H9 (cell line): ENCODE measurements at regions not wholly inside any gene's neighbourhood (a gene's known extent, or its start where the extent isn't known, plus 50 kb on each side); places are given as distances from the start of the nearest gene placed in this dataset.

Experiments used
- DNase-seq: peaks from one replicate; pipeline ENCODE4 v3.0.0-alpha.2; 2017
- H2AFZ ChIP-seq: one replicate; pipeline ENCODE4 v1.6.1; 2013; ENCODE audit warnings: mild to moderate bottlenecking, low read length, control low read depth, moderate library complexity
- H2AK5ac ChIP-seq: 2 replicates; pipeline ENCODE4 v1.6.1; 2013; ENCODE audit warnings: low read length, control low read depth, mixed read lengths; ENCODE audit not compliant: insufficient read length
- H2BK120ac ChIP-seq: one replicate; pipeline ENCODE4 v1.6.1; 2013; ENCODE audit warnings: low read depth, mild to moderate bottlenecking, low read length, control low read depth, inconsistent platforms; ENCODE audit not compliant: poor library complexity, severe bottlenecking
- H2BK12ac ChIP-seq: 2 replicates; pipeline ENCODE4 v1.6.1; 2013; ENCODE audit warnings: low read length, control low read depth, mixed read lengths, low read depth; ENCODE audit not compliant: insufficient read length
- H2BK15ac ChIP-seq: 2 replicates; pipeline ENCODE4 v1.6.1; 2013; ENCODE audit warnings: low read depth, low read length, control low read depth
- H2BK20ac ChIP-seq: one replicate; pipeline ENCODE4 v1.6.1; 2013; ENCODE audit warnings: low read depth, mild to moderate bottlenecking, low read length, control low read depth, inconsistent platforms; ENCODE audit not compliant: poor library complexity, severe bottlenecking
- H2BK5ac ChIP-seq: 2 replicates; pipeline ENCODE4 v1.6.1; 2013; ENCODE audit warnings: low read length, control low read depth, mixed read lengths; ENCODE audit not compliant: insufficient read length
- H3K14ac ChIP-seq: 2 replicates; pipeline ENCODE4 v1.6.1; 2013; ENCODE audit warnings: low read length, control low read depth; ENCODE audit not compliant: insufficient read depth
- H3K18ac ChIP-seq: 2 replicates; pipeline ENCODE4 v1.6.1; 2013; ENCODE audit warnings: low read depth, mild to moderate bottlenecking, mixed read lengths, low read length, control low read depth; ENCODE audit not compliant: insufficient read length
- H3K23ac ChIP-seq: 2 replicates; pipeline ENCODE4 v1.6.1; 2013; ENCODE audit warnings: low read length, control low read depth, mixed read lengths, low read depth; ENCODE audit not compliant: insufficient read length
- H3K23me2 ChIP-seq: 2 replicates; pipeline ENCODE4 v1.6.1; 2013; ENCODE audit warnings: low read depth, mild to moderate bottlenecking, mixed read lengths, low read length, control low read depth; ENCODE audit not compliant: insufficient read length, poor library complexity, severe bottlenecking
- H3K27ac ChIP-seq: 2 replicates; pipeline ENCODE4 v1.5.1; 2013; ENCODE audit warnings: low read length, control low read depth, mixed read lengths, low read depth; ENCODE audit not compliant: insufficient read length
- H3K27me3 ChIP-seq: 2 replicates; pipeline ENCODE4 v1.6.1; 2013; ENCODE audit warnings: low read length, control low read depth, inconsistent platforms; ENCODE audit not compliant: insufficient read depth
- H3K4ac ChIP-seq: 2 replicates; pipeline ENCODE4 v1.6.1; 2013; ENCODE audit warnings: low read depth, mild to moderate bottlenecking, control low read depth, inconsistent platforms, low read length, moderate library complexity
- H3K4me1 ChIP-seq: 2 replicates; pipeline ENCODE4 v1.6.1; 2013; ENCODE audit warnings: low read length, control low read depth, inconsistent platforms; ENCODE audit not compliant: insufficient read depth
- H3K4me2 ChIP-seq: 2 replicates; pipeline ENCODE4 v1.6.1; 2013; ENCODE audit warnings: low read length, control low read depth, mixed read lengths; ENCODE audit not compliant: insufficient read length, insufficient read depth
- H3K56ac ChIP-seq: 2 replicates; pipeline ENCODE4 v1.6.1; 2013; ENCODE audit warnings: low read depth, mild to moderate bottlenecking, mixed read lengths, low read length, control low read depth; ENCODE audit not compliant: insufficient read length
- H3K79me1 ChIP-seq: 2 replicates; pipeline ENCODE4 v1.6.1; 2013; ENCODE audit warnings: low read depth, mild to moderate bottlenecking, moderate library complexity, low read length, control low read depth, inconsistent platforms; ENCODE audit not compliant: insufficient read depth, poor library complexity, severe bottlenecking
- H3K79me2 ChIP-seq: 2 replicates; pipeline ENCODE4 v1.6.1; 2013; ENCODE audit warnings: low read length, control low read depth, inconsistent platforms; ENCODE audit not compliant: insufficient read depth
- H3K9ac ChIP-seq: 2 replicates; pipeline ENCODE4 v1.6.1; 2013; ENCODE audit warnings: low read length, control low read depth, mixed read lengths; ENCODE audit not compliant: insufficient read length; ENCODE audit errors: extremely low read depth
- H3K9me3 ChIP-seq: one replicate; pipeline ENCODE4 v1.6.1; 2013; ENCODE audit warnings: low read depth, low read length, inconsistent platforms; ENCODE audit not compliant: control insufficient read depth
- H3T11ph ChIP-seq: one replicate; pipeline ENCODE4 v1.6.1; 2013; ENCODE audit warnings: mild to moderate bottlenecking, low read length, control low read depth, inconsistent platforms
- H4K20me1 ChIP-seq: one replicate; pipeline ENCODE4 v1.6.1; 2013; ENCODE audit not compliant: control insufficient read depth, insufficient read length, insufficient read depth
- H4K5ac ChIP-seq: 2 replicates; pipeline ENCODE4 v1.6.1; 2013; ENCODE audit warnings: low read depth, mild to moderate bottlenecking, mixed read lengths, low read length, control low read depth; ENCODE audit not compliant: insufficient read length
- H4K8ac ChIP-seq: replicated peaks from 2 replicates; pipeline ENCODE4 v1.6.1; 2013; ENCODE audit warnings: low read length, control low read depth, mixed read lengths, low read depth; ENCODE audit not compliant: insufficient read length
- H4K91ac ChIP-seq: 2 replicates; pipeline ENCODE4 v1.6.1; 2013; ENCODE audit warnings: low read depth, mild to moderate bottlenecking, moderate library complexity, mixed read lengths, low read length, control low read depth; ENCODE audit not compliant: insufficient read length
- H3K27ac Mint-ChIP-seq, 3 experiments: 2 replicates in 2 of 3; 3 replicates in 1 of 3; pipeline ENCODE4 v1.8.0; 2020 to 2021; ENCODE audit warnings: mixed read lengths in 3 of 3, mild to moderate bottlenecking in 1 of 3, moderate library complexity in 1 of 3
- H3K27me3 Mint-ChIP-seq: 2 replicates; pipeline ENCODE4 v1.8.0; 2021; ENCODE audit warnings: low read depth, mild to moderate bottlenecking, moderate library complexity, mixed read lengths
- H3K36me3 Mint-ChIP-seq, 3 experiments: 2 replicates in 2 of 3; 3 replicates in 1 of 3; pipeline ENCODE4 v1.8.0; 2020 to 2021; ENCODE audit warnings: low read depth in 3 of 3, mixed read lengths in 3 of 3; ENCODE audit not compliant: insufficient read depth in 1 of 3
- H3K4me1 Mint-ChIP-seq, 2 experiments: 2 replicates each; pipeline ENCODE4 v1.8.0; 2020; ENCODE audit warnings: mixed read lengths in 2 of 2
- H3K4me3 Mint-ChIP-seq, 2 experiments: 2 replicates in 1 of 2; 3 replicates in 1 of 2; pipeline ENCODE4 v1.8.0; 2020 to 2021; ENCODE audit warnings: mild to moderate bottlenecking in 2 of 2, mixed read lengths in 2 of 2, moderate library complexity in 1 of 2
- H3K9me3 Mint-ChIP-seq, 2 experiments: 2 replicates in 1 of 2; 3 replicates in 1 of 2; pipeline ENCODE4 v1.8.0; 2020; ENCODE audit warnings: mild to moderate bottlenecking in 2 of 2, mixed read lengths in 2 of 2, moderate library complexity in 1 of 2
- CTCF ChIP-seq: fragments of 200-600 bp; sonication (generic); conservative IDR thresholded peaks from 3 replicates; pipeline ENCODE4 v1.8.0; 2021; ENCODE audit warnings: antibody characterized with exemption, mild to moderate bottlenecking
- WGBS: extraction: QIAGEN DNeasy Blood & Tissue Kit; methylation state at CpG from one replicate; pipeline ENCODE4 v1.1.7; 2013; ENCODE audit warnings: missing lambda C conversion rate, low lambda C conversion rate, mixed read lengths; ENCODE audit not compliant: insufficient read length; ENCODE audit errors: extremely low coverage; 5-methylcytosine and 5-hydroxymethylcytosine counted together

- WGBS = no CpG with 5 or more reads among the region's 10 CpGs
- H3K4me3 Mint-ChIP-seq = peak overlapping the region; percentile 42 to 68; a peak in 4 of 5 replicates
- no peak overlapping the region for H2BK5ac ChIP-seq
- no peak for DNase-seq
- no peak overlapping the region for H3K23ac ChIP-seq
- H3K4me2 ChIP-seq = no peak overlapping the region
- H3K9me3 Mint-ChIP-seq = no peaks in the 10 kb centered on the region
- H3K9me3 ChIP-seq = no peaks in the 10 kb centered on the region
- H2BK20ac ChIP-seq = no peak overlapping the region
- H4K5ac ChIP-seq = no peak overlapping the region
- H3K9ac ChIP-seq = no peak overlapping the region
- H3K56ac ChIP-seq = no peak overlapping the region
- peak; percentile 35; the same call in 1 of the 3 replicates for TF ChIP-seq CTCF
- H3T11ph ChIP-seq = no peak overlapping the region
- H3K14ac ChIP-seq = no peak overlapping the region
- no peak overlapping the region for H2BK120ac ChIP-seq
- H3K27me3 Mint-ChIP-seq = peaks cover 68% of the 10 kb centered on the region
- no peak overlapping the region for H3K27ac ChIP-seq
- peaks cover 28 to 32% of the 10 kb centered on the region in 2 experiments for H3K4me1 Mint-ChIP-seq
- peaks cover 0 to 15% (median 0%) of the 10 kb centered on the region in 3 experiments; a peak in 2 of 7 replicates for H3K36me3 Mint-ChIP-seq
- no peak overlapping the region for H2AK5ac ChIP-seq
- H3K18ac ChIP-seq = no peak overlapping the region
- no peaks in the 10 kb centered on the region for H3K23me2 ChIP-seq
- H3K4me1 ChIP-seq = peaks cover 3% of the 10 kb centered on the region; the same call in 1 of the 2 replicates
- H3K4ac ChIP-seq = no peak overlapping the region
- H3K27ac Mint-ChIP-seq = peak overlapping the region in 2 of 3 experiments; percentile 87 to 91; a peak in 4 of 7 replicates
- no peak overlapping the region for H4K91ac ChIP-seq
- no peaks in the 10 kb centered on the region for H3K79me1 ChIP-seq
- no peak overlapping the region for H2AFZ ChIP-seq
- no peaks in the 10 kb centered on the region for H3K79me2 ChIP-seq
- no peak overlapping the region for H2BK12ac ChIP-seq
- H2BK15ac ChIP-seq = no peak overlapping the region
- no peaks in the 10 kb centered on the region; the same call in 1 of the 2 replicates for H3K27me3 ChIP-seq
- no peak overlapping the region for H4K8ac ChIP-seq
- no peaks in the 10 kb centered on the region for H4K20me1 ChIP-seq
Observed at GRCh38 chr12:129966146-129966995, 62.5 kb upstream of the TMEM132D start.
